Left ventricle myocardium inferior (tissue), 1 donor: ENCODE measurements at regions not wholly inside any gene's neighbourhood (a gene's known extent, or its start where the extent isn't known, plus 50 kb on each side); places are given as distances from the start of the nearest gene placed in this dataset.

Experiments used
- DNase-seq: peaks from one replicate; pipeline ENCODE4 v3.0.0-alpha.2; 2020
- H3K27ac ChIP-seq: fragments of 200-600 bp; replicated peaks from 2 replicates; pipeline ENCODE4 v1.8.0; 2021
- H3K27me3 ChIP-seq: fragments of 200-600 bp; 2 replicates; pipeline ENCODE4 v1.8.0; 2021; ENCODE audit warnings: low read depth
- H3K36me3 ChIP-seq: fragments of 200-600 bp; 2 replicates; pipeline ENCODE4 v1.8.0; 2021
- H3K4me1 ChIP-seq: fragments of 200-600 bp; 2 replicates; pipeline ENCODE4 v1.8.0; 2021
- H3K4me3 ChIP-seq: fragments of 200-600 bp; 2 replicates; pipeline ENCODE4 v1.8.0; 2021; ENCODE audit warnings: mild to moderate bottlenecking, moderate library complexity
- H3K9me3 ChIP-seq: fragments of 200-600 bp; replicated peaks from 2 replicates; pipeline ENCODE4 v1.8.0; 2021
- intact Hi-C: fragments of 100-400 bp; cut with micrococcal nuclease; formaldehyde crosslinking; loops from one replicate; pipeline ENCODE4 v1.11.0; 2022
- TF ChIP-seq, protein P1 (sequence below): fragments of 200-600 bp; IDR thresholded peaks from 2 replicates; pipeline ENCODE4 v1.8.0; 2021; ENCODE audit warnings: antibody characterized with exemption, mild to moderate bottlenecking, borderline replicate concordance
- donor health status: DM: no; HTN: yes; CAD: no; lungs with severe emphysema.

DNA sequence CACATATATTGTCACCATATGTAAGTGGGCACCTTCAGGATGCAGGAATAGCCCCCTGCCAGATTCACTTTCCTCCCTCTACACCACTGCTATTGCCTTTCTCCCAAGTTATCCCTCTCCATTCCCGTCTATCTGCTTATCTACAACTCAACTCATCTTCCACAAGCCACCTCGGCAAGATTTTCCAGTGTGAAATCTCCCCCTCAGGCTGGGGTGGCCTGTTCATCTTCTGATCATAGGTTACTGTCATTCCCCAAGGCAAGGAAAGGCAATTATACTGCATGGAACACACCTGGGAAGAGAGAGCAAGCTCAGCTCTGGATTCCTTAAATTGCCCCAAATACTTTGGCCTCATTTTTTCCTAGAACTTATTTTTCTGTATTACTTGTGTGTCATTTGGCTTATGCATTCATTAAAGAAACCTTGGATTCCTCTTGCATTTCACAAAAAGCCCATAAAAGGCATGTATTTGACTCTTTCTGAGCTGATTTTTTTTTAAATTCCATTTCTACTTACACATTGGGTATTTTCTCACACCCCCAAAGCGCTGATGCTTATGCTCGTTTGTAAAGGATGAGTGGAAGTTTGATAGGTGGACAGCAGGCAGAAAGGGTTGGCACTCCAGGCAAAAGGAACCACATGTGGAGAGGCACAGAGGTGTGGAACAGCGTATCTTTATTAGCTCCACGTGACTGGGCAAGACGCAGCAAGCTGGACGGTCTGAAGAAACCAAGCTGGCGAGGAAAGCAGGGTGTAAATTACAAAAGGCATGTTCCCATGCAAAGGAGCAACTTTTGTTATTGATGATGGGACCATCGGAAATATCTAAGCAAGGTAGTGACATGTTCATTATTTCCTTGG lies 169.7 kb upstream of the RAB4A start:
- Histone ChIP-seq H3K27me3 (peaks cover 6% of the 10 kb centered on the region), H3K36me3 (no peaks in the 10 kb centered on the region), H3K4me1 (no peaks in the 10 kb centered on the region), H3K27ac (no peak overlapping the region), H3K4me3 (no peak overlapping the region), H3K9me3 (no peaks in the 10 kb centered on the region)
- DNase-seq = no peak
- TF ChIP-seq, protein P1, sequence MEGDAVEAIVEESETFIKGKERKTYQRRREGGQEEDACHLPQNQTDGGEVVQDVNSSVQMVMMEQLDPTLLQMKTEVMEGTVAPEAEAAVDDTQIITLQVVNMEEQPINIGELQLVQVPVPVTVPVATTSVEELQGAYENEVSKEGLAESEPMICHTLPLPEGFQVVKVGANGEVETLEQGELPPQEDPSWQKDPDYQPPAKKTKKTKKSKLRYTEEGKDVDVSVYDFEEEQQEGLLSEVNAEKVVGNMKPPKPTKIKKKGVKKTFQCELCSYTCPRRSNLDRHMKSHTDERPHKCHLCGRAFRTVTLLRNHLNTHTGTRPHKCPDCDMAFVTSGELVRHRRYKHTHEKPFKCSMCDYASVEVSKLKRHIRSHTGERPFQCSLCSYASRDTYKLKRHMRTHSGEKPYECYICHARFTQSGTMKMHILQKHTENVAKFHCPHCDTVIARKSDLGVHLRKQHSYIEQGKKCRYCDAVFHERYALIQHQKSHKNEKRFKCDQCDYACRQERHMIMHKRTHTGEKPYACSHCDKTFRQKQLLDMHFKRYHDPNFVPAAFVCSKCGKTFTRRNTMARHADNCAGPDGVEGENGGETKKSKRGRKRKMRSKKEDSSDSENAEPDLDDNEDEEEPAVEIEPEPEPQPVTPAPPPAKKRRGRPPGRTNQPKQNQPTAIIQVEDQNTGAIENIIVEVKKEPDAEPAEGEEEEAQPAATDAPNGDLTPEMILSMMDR = no peak
- intact Hi-C loops = no loop called here

DNA sequence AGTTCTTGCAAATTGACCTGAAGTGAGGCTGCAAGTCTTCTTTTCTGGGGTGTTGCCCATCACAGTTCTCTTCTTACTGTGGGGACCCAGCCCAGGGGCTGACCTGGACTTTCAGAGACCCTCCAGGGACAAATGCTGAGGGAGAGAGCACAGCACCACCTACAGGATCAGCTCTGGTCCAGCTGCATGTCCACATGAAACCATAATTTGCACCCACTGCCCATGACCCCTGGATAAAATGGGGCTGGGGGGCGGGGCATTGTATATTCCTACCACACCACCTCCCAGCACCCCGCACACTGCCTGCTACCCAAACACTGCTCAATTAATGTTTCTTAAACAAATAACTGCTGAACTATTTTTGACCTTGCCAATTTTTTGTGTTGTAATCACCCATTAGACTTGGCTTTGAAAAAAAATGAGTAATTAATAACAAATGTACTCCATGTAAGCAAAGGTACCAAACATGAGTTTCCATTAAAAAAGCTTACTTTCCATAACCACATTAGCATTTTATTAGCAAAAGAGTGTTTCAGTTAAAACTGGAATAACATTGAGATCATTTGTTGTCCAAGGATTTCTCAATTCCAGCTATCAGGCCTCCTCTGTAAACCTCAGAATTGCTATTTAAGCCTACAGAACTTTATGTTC lies 168.0 kb upstream of the RAB4A start:
- H3K4me3 ChIP-seq = no peak overlapping the region
- intact Hi-C loops = no loop called here
- DNase-seq = no peak

DNA sequence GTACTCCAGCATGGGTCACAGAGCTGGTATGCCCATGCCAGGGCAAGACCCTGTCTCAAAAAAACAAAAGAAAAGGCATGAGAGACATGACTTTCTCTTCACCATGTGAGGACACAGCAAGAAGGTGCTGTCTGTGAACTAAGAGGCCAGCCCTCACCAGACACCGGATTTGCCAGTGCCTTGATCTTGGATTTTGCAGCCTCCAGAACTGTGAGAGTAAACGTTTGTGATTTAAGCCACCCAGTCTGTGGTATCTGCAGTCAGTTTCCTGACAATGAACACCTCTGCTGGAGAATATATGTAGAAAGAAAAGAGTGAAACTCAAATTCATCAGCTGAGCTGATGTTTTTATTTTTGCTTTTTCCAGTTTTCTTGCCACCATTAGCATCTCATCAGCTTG lies 166.3 kb upstream of the RAB4A start:
- DNase-seq = no peak
- H3K27me3 ChIP-seq = peaks cover 6% of the 10 kb centered on the region
- intact Hi-C loops = no loop called here
- TF ChIP-seq, protein P1 = no peak
- no peak overlapping the region for H3K27ac ChIP-seq
- peaks cover 13% of the 10 kb centered on the region for H3K4me1 ChIP-seq
- no peak overlapping the region for H3K4me3 ChIP-seq
- H3K9me3 ChIP-seq = no peaks in the 10 kb centered on the region
- no peaks in the 10 kb centered on the region for H3K36me3 ChIP-seq

More for the DNA sequence above, 168.0 kb upstream of the RAB4A start:
- H3K36me3 ChIP-seq = no peaks in the 10 kb centered on the region
- TF ChIP-seq, protein P1 = no peak
- no peak overlapping the region for H3K27ac ChIP-seq
- H3K4me1 ChIP-seq = no peaks in the 10 kb centered on the region
- peaks cover 6% of the 10 kb centered on the region for H3K27me3 ChIP-seq
- no peaks in the 10 kb centered on the region for H3K9me3 ChIP-seq

DNA sequence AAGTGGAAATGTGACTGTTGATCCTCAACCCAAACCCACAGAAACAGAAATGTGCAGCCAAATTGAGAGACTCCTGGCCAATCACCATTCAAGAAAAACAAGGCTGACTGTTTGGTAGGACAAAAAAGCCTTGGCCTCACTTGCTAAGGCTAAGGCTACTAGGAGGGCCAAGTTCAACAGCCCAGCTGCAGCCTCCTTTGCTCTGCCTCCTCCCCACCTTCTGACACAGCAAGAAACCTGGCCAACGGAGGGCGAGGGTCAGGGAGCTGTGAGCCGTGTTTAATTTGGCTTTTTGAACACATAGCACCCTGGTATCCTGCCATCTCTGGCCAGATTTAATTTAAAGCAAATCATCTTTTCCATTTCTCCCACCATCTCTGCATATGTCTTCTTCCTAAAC lies 165.8 kb upstream of the RAB4A start:
- TF ChIP-seq, protein P1 = no peak
- H3K27me3 ChIP-seq = peaks cover 6% of the 10 kb centered on the region
- H3K9me3 ChIP-seq = no peaks in the 10 kb centered on the region
- peaks cover 16% of the 10 kb centered on the region for H3K4me1 ChIP-seq
- H3K4me3 ChIP-seq = no peak overlapping the region
- intact Hi-C loops = no loop called here
- DNase-seq = no peak
- H3K27ac ChIP-seq = no peak overlapping the region
- no peaks in the 10 kb centered on the region for H3K36me3 ChIP-seq

DNA sequence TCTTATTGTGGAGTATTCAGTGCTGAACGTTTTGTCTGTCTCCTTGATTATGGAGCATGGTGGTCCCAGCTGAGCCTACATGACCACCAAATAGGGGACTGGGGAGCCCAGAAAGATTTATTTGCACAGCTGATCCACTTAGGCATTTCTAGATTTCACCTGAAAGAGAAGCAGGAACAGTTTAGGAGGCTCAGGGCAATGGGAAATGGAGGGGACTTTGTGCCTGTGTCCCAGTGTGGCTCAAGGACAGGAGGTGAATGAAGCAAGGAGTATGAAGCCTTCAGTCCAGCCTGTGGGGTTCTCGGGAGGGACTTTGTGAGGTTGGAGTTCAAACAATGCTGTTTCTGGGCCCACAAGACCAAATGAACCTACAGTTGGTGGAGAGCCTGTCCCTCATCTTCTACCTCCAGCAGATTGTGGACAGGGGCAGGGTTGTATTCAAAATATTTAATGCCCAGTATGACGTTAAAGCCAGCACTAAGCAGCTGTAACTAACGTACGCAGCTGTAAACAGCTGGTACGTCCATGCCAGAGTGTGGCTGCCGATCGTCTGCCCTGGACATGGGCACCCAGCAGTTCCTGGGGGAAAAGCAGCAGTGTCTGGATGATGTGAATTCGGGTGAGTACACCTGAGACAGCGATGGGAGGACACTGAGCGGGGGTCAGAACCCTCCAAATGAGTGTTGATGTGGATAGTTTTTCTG lies 164.9 kb upstream of the RAB4A start:
- TF ChIP-seq, protein P1 = no peak
- intact Hi-C loops = no loop called here
- Histone ChIP-seq H3K27ac (no peak overlapping the region), H3K4me1 (peaks cover 16% of the 10 kb centered on the region), H3K4me3 (no peak overlapping the region), H3K27me3 (peaks cover 6% of the 10 kb centered on the region), H3K36me3 (no peaks in the 10 kb centered on the region), H3K9me3 (no peaks in the 10 kb centered on the region)
- no peak for DNase-seq
